GM19468 (cell line): ENCODE measurements at regions not wholly inside any gene's neighbourhood (a gene's known extent, or its start where the extent isn't known, plus 50 kb on each side); places are given as distances from the start of the nearest gene placed in this dataset.
"Not testable (repeated sequence)": the region's sequence is repeated elsewhere in the genome, so short reads cannot be mapped to it uniquely, and the experiment has no call there.

Experiments
- ATAC-seq: cut with Tn5 transposase; IDR thresholded peaks from one replicate; pipeline ENCODE4 v1.9.1; 2021; ENCODE audit warnings: mild to moderate bottlenecking, moderate library complexity, moderate number of reproducible peaks; ENCODE audit not compliant: unreplicated experiment; ENCODE audit errors: extremely low read depth

GRCh38 chr15:84402856-84403608 lies 167.5 kb downstream of the GOLGA6L4 start:
- no peak for ATAC-seq

DNA sequence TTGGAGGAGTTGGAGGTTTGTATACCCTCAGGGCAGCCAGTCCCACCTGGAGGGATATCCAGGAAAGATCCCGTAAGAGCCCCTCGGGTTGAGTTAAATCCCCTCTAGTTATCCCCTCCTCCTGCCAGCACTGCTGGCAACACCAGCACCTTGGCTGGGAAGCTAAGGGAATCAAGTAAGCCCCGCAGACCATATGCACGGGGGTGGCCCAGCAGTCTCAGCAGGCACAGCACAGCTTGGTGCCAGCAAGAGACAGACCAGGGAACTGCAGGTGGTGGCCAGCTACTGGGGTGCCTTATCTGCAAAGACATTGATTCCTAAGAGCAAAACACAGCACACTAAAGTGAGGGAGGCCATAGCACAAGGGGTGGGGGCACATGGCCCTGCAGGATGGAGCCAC lies 173.8 kb downstream of the GOLGA6L4 start:
- ATAC-seq: not testable (repeated sequence)

- not testable (repeated sequence) for ATAC-seq
Measured at GRCh38 chr15:84421513-84422181, 179.2 kb upstream of the ZSCAN2 start.

GRCh38 chr15:84425327-84425726 lies 175.5 kb upstream of the ZSCAN2 start:
- ATAC-seq: not testable (repeated sequence)

DNA sequence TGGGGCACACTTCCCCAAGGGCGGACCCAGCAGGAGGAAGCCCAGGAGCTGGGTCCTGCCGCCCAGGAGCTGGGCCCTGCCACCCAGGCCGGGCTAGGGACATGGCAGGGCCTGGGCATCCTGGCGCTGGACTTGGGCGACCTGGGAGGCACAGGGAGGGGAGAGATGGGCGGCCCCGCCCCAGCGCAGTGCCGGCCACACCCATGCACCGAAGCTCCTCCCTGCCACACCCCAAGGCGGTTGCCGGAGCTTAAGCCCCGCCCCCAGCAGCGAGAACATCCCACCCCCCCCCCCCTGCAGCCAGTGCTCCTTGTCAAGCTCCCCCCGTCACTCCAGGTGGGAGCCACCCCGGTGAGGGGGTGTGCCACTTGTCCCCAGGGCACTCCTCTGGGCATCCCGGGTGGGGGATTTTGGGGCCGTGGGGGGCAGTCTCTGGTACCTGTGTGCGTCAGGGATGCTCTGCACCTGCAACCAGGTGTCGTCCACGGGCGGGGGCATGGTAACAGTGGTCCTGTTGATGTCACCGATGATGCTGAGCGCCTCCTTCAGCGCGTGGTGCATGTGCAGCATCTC lies 127.4 kb upstream of the ZSCAN2 start:
- ATAC-seq: not testable (repeated sequence)

GRCh38 chr15:84476364-84477033 lies 124.3 kb upstream of the ZSCAN2 start:
- not testable (repeated sequence) for ATAC-seq

DNA sequence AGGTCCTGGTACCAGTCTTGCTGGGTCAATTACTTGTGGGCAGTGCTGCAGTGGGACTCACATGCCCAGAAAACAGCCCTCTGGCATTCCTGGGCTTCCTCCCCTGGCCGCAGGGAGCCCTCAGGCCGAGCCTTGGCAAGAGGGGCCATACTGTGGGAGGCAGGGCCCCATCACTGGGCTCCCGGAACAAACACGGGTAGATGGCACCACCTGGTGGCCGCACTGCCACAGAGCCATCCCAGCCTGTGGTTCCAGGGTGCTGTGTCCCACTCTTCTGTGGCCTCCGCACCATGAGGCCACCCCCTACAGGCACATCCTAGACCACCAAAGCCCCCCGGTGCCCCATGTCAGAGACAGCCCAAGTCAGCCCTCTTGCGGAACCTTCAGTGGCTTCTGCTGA lies 123.3 kb upstream of the ZSCAN2 start:
- ATAC-seq: peak; percentile 76

DNA sequence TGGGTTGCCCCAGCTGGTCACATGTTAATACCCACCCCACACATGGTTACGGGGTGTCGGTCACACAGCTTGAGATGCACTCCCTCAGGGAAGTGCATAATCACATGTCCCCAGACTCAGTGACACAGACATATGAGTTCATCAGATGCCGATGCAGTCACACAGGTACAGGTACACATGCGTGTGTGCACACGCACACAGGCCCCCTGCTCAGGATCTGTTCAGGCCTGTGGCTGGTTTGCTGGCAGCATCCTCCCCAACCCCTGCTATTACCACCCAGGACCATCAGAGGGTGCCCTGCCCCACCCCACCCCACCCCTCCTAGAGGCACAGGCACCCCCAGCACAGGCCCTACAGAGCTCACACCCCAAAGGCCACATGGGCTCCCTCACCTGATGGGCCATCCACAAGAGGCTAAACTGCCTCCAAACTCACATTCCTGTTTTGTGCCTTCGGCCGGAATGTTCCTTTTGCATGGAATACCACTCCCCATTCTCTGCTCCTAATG lies 120.6 kb upstream of the ZSCAN2 start:
- not testable (repeated sequence) for ATAC-seq

GRCh38 chr15:84483859-84484258 lies 117.0 kb upstream of the ZSCAN2 start:
- not testable (repeated sequence) for ATAC-seq

DNA sequence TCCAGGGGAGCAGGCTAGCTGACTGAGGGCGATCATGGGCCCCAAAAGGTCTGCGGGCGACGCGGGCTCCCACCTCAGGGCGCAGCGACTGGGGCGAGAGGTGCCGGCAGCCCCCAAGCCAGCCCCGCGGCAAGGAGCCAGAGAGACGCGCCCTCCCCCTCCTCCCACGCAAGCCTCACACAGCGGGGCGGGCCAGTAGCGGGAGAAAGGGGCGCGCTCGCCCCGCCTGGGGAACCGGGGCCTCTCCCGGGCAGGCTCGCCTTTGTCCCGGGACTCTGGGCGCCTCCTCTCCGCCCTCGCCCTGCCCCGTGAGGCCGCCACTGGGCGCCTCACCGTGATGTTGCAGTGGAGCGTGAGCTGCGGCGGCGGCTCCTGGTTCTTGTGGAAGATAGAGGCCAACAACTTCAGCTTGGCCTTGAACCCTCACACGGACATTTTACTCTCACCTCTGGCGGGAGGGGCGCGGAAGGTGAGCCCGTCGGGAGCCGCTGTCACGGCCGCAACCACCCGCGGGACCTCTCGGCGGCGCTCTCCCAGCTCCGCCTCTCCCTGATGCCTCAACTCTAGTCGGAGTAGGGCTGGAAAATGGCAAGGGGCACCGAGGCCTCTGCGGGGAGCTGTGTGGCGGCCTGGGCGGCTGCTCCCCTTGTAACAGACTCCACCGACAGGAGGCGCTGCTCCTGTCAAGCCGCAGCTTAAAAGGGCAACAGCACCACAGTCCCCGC lies 100.5 kb upstream of the ZSCAN2 start:
- not testable (repeated sequence) for ATAC-seq

DNA sequence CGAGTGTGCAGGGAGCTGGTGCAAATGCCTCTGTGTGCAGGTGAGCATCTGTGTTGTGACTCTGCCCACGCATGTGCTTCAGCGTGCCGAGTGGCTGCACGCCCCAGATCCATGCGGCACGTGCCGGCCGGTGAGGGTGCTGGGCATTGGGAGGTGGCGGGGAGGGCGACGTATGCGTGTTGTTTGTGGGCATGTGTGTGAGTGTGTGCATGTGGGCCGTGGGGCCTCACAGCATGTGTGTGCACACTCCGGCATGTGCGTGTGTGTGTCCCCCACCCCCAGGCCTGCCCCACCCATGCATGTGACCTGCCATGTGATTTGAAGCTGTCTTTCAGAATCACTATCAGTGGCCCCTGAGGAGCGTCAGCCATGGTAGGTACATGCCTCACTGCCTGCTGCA lies 97.7 kb upstream of the ZSCAN2 start:
- not testable (repeated sequence) for ATAC-seq

- ATAC-seq: not testable (repeated sequence)
Measured at GRCh38 chr15:84505552-84505951, 95.3 kb upstream of the ZSCAN2 start.

DNA sequence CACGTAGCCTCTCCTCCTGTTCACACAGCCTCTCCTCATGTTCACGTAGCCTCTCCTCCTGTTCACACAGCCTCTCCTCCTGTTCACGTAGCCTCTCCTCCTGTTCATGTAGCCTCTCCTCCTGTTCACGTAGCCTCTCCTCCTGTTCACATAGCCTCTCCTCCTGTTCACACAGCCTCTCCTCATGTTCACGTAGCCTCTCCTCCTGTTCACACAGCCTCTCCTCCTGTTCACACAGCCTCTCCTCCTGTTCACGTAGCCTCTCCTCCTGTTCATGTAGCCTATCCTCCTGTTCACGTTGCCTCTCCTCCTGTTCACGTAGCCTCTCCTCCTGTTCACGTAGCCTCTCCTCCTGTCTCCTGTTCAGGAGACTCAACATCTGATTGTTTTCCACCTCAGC lies 88.5 kb upstream of the ZSCAN2 start:
- not testable (repeated sequence) for ATAC-seq

DNA sequence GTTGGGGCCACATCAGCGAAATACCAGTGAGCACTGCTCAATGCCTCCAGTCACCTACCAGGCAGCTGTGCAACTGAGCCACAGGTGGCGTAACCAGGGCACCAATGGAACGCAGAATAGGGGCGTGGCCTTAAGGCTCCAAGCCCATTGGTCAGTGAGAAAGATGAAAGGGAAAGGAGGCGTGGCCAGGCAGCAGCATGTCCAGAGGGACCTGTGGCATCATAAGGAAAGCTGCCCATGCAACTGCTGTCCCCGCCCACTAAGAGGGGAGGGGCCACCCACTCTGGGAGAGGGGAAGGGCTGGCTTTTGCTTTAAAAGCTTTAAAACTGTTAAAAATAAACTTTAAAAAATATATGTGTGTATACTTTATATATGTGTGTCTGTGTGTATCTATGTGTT lies 84.0 kb upstream of the ZSCAN2 start:
- ATAC-seq: not testable (repeated sequence)

DNA sequence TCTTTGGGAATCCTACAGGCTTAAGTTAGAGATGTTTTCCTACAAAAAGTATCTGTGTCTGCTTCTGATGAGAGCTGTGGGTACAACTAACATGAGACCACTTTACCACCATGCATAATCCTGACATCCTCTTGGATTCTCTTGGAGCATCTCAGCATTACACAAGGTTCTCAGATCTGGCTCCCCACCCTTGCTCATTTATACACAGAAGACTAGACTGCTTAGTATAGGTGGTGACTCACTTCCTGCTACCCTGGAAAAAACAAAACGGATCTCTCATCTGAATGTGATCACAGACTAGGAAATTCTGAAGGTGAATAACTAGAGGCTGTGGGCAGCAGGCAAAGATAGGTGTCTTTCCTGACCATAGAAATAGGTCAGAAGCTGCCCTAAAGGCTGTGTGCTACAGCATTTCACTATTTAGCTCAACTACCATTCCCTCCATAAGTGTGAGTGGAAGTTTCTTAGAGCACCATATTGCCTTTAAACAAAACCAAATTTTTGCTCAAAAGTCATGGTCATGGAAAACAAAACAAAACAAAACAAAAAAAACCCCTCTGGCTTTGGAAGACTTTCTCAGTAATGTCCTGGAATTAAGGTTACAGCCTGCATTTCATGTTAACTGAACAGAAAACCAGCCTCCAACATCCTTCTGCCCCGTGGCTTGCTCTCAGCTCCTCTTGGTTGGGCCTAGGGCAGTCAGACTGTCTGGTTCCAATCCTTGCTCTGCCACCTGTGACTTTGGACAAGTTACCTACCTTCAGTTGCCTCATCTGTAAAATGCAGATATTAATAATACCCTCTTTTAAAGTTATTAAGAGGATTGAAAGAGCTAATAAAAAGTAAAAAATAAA lies 75.1 kb upstream of the ZSCAN2 start:
- not testable (repeated sequence) for ATAC-seq

DNA sequence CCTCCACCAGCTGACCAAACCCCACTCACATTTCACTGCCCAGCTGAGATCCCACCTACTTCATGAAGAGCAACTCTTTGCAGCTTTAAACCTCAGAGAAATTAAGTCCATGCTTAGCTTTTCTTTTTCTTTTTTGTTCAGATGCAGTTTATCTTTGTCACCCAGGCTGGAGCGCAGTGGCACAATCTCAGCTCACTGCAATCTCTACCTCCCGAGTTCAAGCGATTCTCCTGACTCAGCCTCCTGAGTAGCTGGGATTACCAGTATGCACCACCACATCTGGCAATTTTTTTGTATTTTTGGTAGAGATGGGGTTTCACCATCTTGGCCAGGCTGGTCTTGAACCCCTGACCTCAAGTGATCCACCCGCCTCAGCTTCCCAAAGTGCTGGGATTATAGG lies 70.1 kb upstream of the ZSCAN2 start:
- ATAC-seq: not testable (repeated sequence)

DNA sequence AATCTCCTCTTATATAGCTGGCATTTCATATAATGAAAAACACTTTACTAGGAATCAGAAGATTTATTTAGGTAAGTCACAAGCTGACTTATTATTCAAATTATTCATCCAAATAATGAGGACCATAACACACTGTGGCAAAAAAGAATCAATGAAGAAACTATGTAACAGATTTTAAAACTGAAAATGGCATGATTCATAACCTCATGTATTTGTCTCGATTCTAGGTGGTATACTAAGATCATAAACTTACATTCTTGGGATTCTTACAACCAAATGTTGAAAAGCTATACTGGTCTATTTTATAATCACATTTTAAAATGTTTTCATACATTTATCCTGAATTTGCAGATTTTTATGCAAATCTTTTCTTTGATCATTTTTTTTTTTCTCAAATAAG lies 69.6 kb upstream of the ZSCAN2 start:
- ATAC-seq: not testable (repeated sequence)

- not testable (repeated sequence) for ATAC-seq
Measured at GRCh38 chr15:84531709-84532367, 69.0 kb upstream of the ZSCAN2 start.
